K562 (cell line): ENCODE measurements at regions not wholly inside any gene's neighbourhood (a gene's known extent, or its start where the extent isn't known, plus 50 kb on each side); places are given as distances from the start of the nearest gene placed in this dataset.

ENCODE experiments used
- ATAC-seq: fragments of 200-7000 bp; cut with Tn5 transposase; 3 replicates; pipeline ENCODE4 v1.9.1; 2020; ENCODE audit warnings: moderate library complexity
- BruUV-seq: library from RNA; stranded (reverse); fragments of 400-500 nt; replicated peaks from 2 replicates; lab custom pipeline; 2021; lab: Mats Ljungman, UMichigan
- CTCF ChIA-PET: fragments of 300-600 bp; formaldehyde crosslinking; extraction: SDS; loops from one replicate; lab custom pipeline; 2021; ENCODE audit warnings: low intra/inter-chr PET ratio; lab: Yijun Ruan, JAX
- POLR2A ChIA-PET: fragments of 300-600, 350-650 bp; sonication (Branson Sonifier 250); formaldehyde crosslinking; extraction: SDS; loops from one replicate; lab custom pipeline; 2021; ENCODE audit warnings: antibody characterized with exemption, inconsistent platforms; lab: Yijun Ruan, JAX
- DNase-seq, 4 experiments: peaks; one replicate each; pipeline versions ENCODE4 v3.0.0 to v3.0.0-alpha.2; 2011 to 2018; ENCODE audit warnings: low spot score in 3 of 4, mixed read lengths in 3 of 4; ENCODE audit errors: extremely low read depth in 1 of 4
- FAIRE-seq: peaks from 2 replicates; lab custom pipeline; 2011; peaks lifted over from hg19 to GRCh38; lab: Jason Lieb, UNC
- H2AFZ ChIP-seq: 2 replicates; pipeline ENCODE4 v1.6.0; 2011; ENCODE audit warnings: low read depth, low read length, control low read depth, inconsistent platforms
- H3K27ac ChIP-seq: fragments of 200-600 bp; 3 replicates; pipeline ENCODE4 v1.8.0; 2011; ENCODE audit warnings: low read depth, mild to moderate bottlenecking, control low read depth, inconsistent platforms, low read length, moderate library complexity, mixed read lengths; ENCODE audit errors: extremely low read depth
- H3K27me3 ChIP-seq, 2 experiments: fragments of 300-600 bp in 1 of 2; 2 replicates in 1 of 2; 3 replicates in 1 of 2; pipeline versions ENCODE4 v1.6.0 to v1.8.0; 2011; ENCODE audit warnings: inconsistent platforms in 2 of 2, low read length in 2 of 2, mild to moderate bottlenecking in 1 of 2, mixed read lengths in 1 of 2, moderate library complexity in 1 of 2; ENCODE audit not compliant: control insufficient read depth in 2 of 2, insufficient read depth in 2 of 2
- H3K36me3 ChIP-seq: fragments of 300-600 bp; 3 replicates; pipeline ENCODE4 v1.8.0; 2011; ENCODE audit warnings: mild to moderate bottlenecking, low read length, inconsistent platforms; ENCODE audit not compliant: control insufficient read depth, insufficient read depth
- H3K4me1 ChIP-seq, 2 experiments: fragments of 200-600 bp in 1 of 2; replicated peaks in 1 of 2; 2 replicates in 1 of 2; 3 replicates in 1 of 2; pipeline versions ENCODE4 v1.5.1 to v1.8.0; 2011; ENCODE audit warnings: inconsistent platforms in 2 of 2, low read length in 2 of 2, mild to moderate bottlenecking in 1 of 2, mixed read lengths in 1 of 2, moderate library complexity in 1 of 2; ENCODE audit not compliant: control insufficient read depth in 2 of 2, insufficient read depth in 2 of 2
- H3K4me2 ChIP-seq: 2 replicates; pipeline ENCODE4 v1.6.1; 2011; ENCODE audit warnings: low read length, control low read depth, inconsistent platforms, mixed read lengths; ENCODE audit not compliant: insufficient read depth
- H3K4me3 ChIP-seq: fragments of 200-600 bp; sonication (generic), shearing (Covaris generic); 2 replicates; pipeline ENCODE4 v1.5.1; 2016; ENCODE audit warnings: control low read depth, inconsistent platforms
- H3K79me2 ChIP-seq: fragments of 200-600 bp; 3 replicates; pipeline ENCODE4 v1.8.0; 2011; ENCODE audit warnings: low read length, inconsistent platforms; ENCODE audit not compliant: control insufficient read depth, insufficient read depth
- H3K9ac ChIP-seq, 2 experiments: 2 replicates each; pipeline versions ENCODE4 v1.6.0 to v1.6.1; 2011; ENCODE audit warnings: low read depth in 2 of 2, low read length in 2 of 2, control low read depth in 1 of 2, inconsistent platforms in 1 of 2, mild to moderate bottlenecking in 1 of 2, mixed read lengths in 1 of 2; ENCODE audit not compliant: insufficient read depth in 1 of 2
- H3K9me1 ChIP-seq: one replicate; pipeline ENCODE4 v1.6.0; 2011; ENCODE audit warnings: inconsistent platforms, mild to moderate bottlenecking, low read length, moderate library complexity; ENCODE audit not compliant: control insufficient read depth, insufficient read depth
- H3K9me3 ChIP-seq: replicated peaks from 2 replicates; pipeline ENCODE4 v1.5.1; 2011; ENCODE audit warnings: low read depth, low read length, inconsistent platforms; ENCODE audit not compliant: control insufficient read depth, insufficient read depth
- H4K20me1 ChIP-seq: replicated peaks from 2 replicates; pipeline ENCODE4 v1.6.1; 2011; ENCODE audit warnings: low read length, inconsistent platforms, mixed read lengths; ENCODE audit not compliant: control insufficient read depth, insufficient read depth
- E2F8 ChIP-seq: fragments of 450-650 bp; IDR thresholded peaks from 2 replicates; pipeline ENCODE4 v1.7.1; 2018; ENCODE audit warnings: mild to moderate bottlenecking, low read depth; ENCODE audit not compliant: partially characterized antibody
- ELF2 ChIP-seq: fragments of 250-450 bp; sonication (Bioruptor Pico); IDR thresholded peaks from 2 replicates; pipeline ENCODE4 v1.5.0; 2021; ENCODE audit warnings: mild to moderate bottlenecking
- FIP1L1 ChIP-seq: fragments of 200-400 bp; formaldehyde crosslinking; IDR thresholded peaks from 2 replicates; pipeline ENCODE4 v1.6.1; 2018; ENCODE audit warnings: mild to moderate bottlenecking, low read depth, low read length; ENCODE audit not compliant: poor library complexity, severe bottlenecking
- GTF2B ChIP-seq: IDR thresholded peaks from 2 replicates; pipeline ENCODE4 v1.6.1; 2011; ENCODE audit not compliant: insufficient read length; ENCODE audit errors: extremely low read depth
- MYC ChIP-seq, 2 experiments: fragments of 250-450 bp in 1 of 2; sonication (Bioruptor Pico) in 1 of 2; IDR thresholded peaks; 2 replicates each; pipeline versions ENCODE4 v1.5.1 to v1.6.1; 2012 to 2021; ENCODE audit warnings: low read depth in 2 of 2, borderline replicate concordance in 1 of 2, improper control_type of control experiment in 1 of 2, low read length in 1 of 2, mild to moderate bottlenecking in 1 of 2, moderate library complexity in 1 of 2
- TFAP4 ChIP-seq: sonication (generic); formaldehyde crosslinking; IDR thresholded peaks from 2 replicates; pipeline ENCODE4 v1.8.0; 2022; ENCODE audit warnings: missing genetic modification reagents, mild to moderate bottlenecking, moderate library complexity, borderline replicate concordance
- ZNF143 ChIP-seq: sonication (generic); formaldehyde crosslinking; IDR thresholded peaks from 2 replicates; pipeline ENCODE4 v1.9.0; 2022; ENCODE audit warnings: mild to moderate bottlenecking, missing genetic modification reagents
- ZNF232 ChIP-seq: sonication (generic); formaldehyde crosslinking; IDR thresholded peaks from 2 replicates; pipeline ENCODE4 v1.8.0; 2022; ENCODE audit warnings: mild to moderate bottlenecking, missing genetic modification reagents
- WGBS: fragments of 100-300 bp; shearing (Covaris generic); methylation state at CpG from one replicate; pipeline ENCODE4 v1.1.6; 2016; ENCODE audit warnings: low coverage, mixed read lengths; ENCODE audit not compliant: insufficient coverage; ENCODE audit errors: missing lambda C conversion rate; 5-methylcytosine and 5-hydroxymethylcytosine counted together
- in situ Hi-C: fragments of 300-500 bp; cut with MboI; formaldehyde crosslinking; loops from 4 replicates; pipeline ENCODE4 v1.15.0; 2018; ENCODE audit warnings: inconsistent platforms, mixed read lengths
- intact Hi-C: fragments of 100-400 bp; cut with micrococcal nuclease; formaldehyde crosslinking; loops from 2 replicates; pipeline ENCODE4 v1.14.2; 2022
- TF ChIP-seq, protein P1 (sequence below): fragments of 250-450 bp; sonication (Bioruptor Pico); IDR thresholded peaks from 2 replicates; pipeline ENCODE4 v1.4.0; 2020; ENCODE audit warnings: mild to moderate bottlenecking, moderate library complexity, borderline replicate concordance
- TF ChIP-seq, protein P2 (sequence below): IDR thresholded peaks from 2 replicates; pipeline ENCODE4 v1.6.1; 2011; ENCODE audit warnings: borderline replicate concordance, low read depth, mild to moderate bottlenecking, moderate library complexity, low read length; ENCODE audit not compliant: insufficient read depth, poor library complexity, severe bottlenecking

DNA sequence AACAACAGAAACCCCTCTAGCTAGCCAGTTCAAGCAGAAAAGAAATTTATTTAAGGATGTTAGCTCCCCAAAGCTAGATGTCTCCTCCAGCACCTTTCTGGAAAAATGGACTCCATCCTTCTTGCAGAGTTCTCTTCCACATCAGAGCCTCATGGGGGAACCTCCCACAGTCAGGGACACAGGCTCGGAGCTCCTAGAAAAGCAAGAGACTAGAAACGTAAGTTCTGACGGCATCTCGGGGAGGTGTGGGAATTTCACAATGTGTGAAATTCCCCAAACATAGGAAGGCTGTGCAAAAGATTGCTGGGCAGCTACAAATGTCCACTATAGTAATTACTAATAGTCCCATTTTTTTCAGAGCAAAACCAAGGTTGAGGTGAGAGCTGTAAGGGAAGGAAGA, 184.8 kb downstream of the EVX1 start:
- Histone ChIP-seq H3K9ac (no peak overlapping the region), H3K27me3 (peaks cover 0 to 3% of the 10 kb centered on the region in 2 experiments; a peak in 2 of 5 replicates), H3K4me2 (no peak overlapping the region), H3K9me3 (no peaks in the 10 kb centered on the region; the same call in 1 of the 2 replicates), H3K79me2 (no peaks in the 10 kb centered on the region), H2AFZ (no peak overlapping the region), H3K4me3 (no peak overlapping the region), H3K36me3 (no peaks in the 10 kb centered on the region), H3K4me1 (no peaks in the 10 kb centered on the region), H4K20me1 (no peaks in the 10 kb centered on the region), H3K27ac (no peak overlapping the region), H3K9me1 (no peaks in the 10 kb centered on the region)
- no peak for TF ChIP-seq FIP1L1
- no peak for TF ChIP-seq TFAP4 (CRISPR knock-in tag)
- TF ChIP-seq E2F8, result no peak
- TF ChIP-seq ELF2, result no peak
- TF ChIP-seq ZNF143, result no peak
- TF ChIP-seq, protein P1, sequence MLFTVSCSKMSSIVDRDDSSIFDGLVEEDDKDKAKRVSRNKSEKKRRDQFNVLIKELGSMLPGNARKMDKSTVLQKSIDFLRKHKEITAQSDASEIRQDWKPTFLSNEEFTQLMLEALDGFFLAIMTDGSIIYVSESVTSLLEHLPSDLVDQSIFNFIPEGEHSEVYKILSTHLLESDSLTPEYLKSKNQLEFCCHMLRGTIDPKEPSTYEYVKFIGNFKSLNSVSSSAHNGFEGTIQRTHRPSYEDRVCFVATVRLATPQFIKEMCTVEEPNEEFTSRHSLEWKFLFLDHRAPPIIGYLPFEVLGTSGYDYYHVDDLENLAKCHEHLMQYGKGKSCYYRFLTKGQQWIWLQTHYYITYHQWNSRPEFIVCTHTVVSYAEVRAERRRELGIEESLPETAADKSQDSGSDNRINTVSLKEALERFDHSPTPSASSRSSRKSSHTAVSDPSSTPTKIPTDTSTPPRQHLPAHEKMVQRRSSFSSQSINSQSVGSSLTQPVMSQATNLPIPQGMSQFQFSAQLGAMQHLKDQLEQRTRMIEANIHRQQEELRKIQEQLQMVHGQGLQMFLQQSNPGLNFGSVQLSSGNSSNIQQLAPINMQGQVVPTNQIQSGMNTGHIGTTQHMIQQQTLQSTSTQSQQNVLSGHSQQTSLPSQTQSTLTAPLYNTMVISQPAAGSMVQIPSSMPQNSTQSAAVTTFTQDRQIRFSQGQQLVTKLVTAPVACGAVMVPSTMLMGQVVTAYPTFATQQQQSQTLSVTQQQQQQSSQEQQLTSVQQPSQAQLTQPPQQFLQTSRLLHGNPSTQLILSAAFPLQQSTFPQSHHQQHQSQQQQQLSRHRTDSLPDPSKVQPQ (CRISPR knock-in tag), result no peak
- no peak for TF ChIP-seq MYC (IDR thresholded peaks at IDR 0.05; ENCODE audit: low read depth, low read length)
- TF ChIP-seq MYC (CRISPR knock-in tag; IDR thresholded peaks at IDR 0.05; ENCODE audit: borderline replicate concordance, low read depth), result no peak
- TF ChIP-seq GTF2B, result no peak
- TF ChIP-seq ZNF232 (CRISPR knock-in tag), result no peak
- TF ChIP-seq, protein P2, sequence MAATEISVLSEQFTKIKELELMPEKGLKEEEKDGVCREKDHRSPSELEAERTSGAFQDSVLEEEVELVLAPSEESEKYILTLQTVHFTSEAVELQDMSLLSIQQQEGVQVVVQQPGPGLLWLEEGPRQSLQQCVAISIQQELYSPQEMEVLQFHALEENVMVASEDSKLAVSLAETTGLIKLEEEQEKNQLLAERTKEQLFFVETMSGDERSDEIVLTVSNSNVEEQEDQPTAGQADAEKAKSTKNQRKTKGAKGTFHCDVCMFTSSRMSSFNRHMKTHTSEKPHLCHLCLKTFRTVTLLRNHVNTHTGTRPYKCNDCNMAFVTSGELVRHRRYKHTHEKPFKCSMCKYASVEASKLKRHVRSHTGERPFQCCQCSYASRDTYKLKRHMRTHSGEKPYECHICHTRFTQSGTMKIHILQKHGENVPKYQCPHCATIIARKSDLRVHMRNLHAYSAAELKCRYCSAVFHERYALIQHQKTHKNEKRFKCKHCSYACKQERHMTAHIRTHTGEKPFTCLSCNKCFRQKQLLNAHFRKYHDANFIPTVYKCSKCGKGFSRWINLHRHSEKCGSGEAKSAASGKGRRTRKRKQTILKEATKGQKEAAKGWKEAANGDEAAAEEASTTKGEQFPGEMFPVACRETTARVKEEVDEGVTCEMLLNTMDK, result no peak
- ATAC-seq (no peak), DNase-seq (no peak), FAIRE-seq (no peak)
- ChIA-PET POLR2A (interaction anchor here (0.6 kb wide), 1 partner anchor 217 kb away, joined by 3 read pairs; no protein-coding TSS in a partner anchor), CTCF (no interaction called here)
- no TSS peak for BruUV-seq
- in situ Hi-C loops (no loop called here), intact Hi-C loops (no loop called here)
- WGBS, result 4% methylated on average over 3 of the region's 4 CpGs
